CD4-positive, alpha-beta T cell treated with Interleukin-15 for 4 hours (primary cell): ENCODE measurements at regions not wholly inside any gene's neighbourhood (a gene's known extent, or its start where the extent isn't known, plus 50 kb on each side); places are given as distances from the start of the nearest gene placed in this dataset.
"Not testable (repeated sequence)": the region's sequence is repeated elsewhere in the genome, so short reads cannot be mapped to it uniquely, and the experiment has no call there.

Source experiments
- DNase-seq: peaks from one replicate; pipeline ENCODE4 v3.0.0-alpha.2; 2020; ENCODE audit warnings: low spot score

DNA sequence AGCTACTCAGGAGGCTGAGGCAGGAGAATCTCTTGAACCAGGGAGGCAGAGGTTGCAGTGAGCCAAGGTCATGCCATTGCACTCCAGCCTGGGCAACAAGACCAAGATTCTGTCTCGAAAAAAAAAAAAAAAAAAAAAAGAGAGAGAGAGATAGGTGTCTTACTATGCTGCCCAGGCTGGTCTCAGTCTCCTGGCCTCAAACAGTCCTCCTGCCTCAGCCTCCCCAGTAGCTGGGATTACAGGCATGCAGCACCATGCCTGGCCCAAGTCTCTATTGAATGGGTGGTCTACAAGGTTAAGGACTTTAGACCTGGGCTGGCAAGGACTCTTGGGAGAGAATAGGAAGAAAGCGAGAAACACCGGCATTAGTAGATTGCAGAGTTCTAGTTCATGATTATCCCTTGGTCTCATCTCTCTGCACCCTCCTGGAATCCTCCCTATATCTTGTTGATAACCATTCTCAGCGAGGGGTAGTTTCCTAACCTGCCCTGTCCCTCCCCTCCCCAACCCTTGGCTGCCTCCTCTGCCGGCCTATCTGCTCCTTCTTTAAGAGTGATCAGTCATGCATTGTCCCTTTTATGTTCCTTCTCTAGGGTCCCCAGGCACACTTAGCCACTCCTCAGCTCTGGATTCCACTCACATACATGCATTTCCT is 128.1 kb upstream of the MAP1LC3B2 start:
- DNase-seq: no peak

DNA sequence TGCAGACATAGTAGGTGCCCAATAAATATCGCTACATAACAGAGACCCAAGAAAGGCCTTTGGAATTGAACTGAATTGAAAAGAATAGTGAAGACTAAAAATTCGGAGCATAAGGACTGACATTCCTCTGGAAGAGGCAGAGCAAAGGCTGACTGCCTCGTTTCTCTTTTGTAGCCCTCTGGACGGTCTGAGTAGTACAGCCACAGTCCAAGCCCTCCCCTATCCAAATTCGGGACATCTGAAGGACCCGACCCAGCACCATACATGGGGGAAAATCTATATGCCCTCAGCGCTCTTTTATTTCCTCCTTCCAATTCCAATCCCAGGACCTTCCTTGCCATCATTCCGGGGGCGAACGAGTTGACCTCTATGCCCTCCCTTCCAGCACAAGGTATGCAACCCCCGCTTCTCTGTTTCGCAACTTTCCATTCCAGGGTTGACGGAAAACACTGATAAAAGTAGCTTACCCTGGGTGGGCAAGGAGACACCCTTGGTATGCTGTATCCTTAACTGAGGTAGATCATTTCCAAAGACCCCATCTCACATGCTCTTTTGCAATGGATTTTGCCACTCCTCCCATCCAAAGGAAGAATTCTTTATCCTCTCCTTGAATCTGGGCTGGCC is 127.4 kb upstream of the MAP1LC3B2 start:
- no peak for DNase-seq

- no peak for DNase-seq
Observed at GRCh38 chr12:116432314-116432750, 126.8 kb upstream of the MAP1LC3B2 start.

DNA sequence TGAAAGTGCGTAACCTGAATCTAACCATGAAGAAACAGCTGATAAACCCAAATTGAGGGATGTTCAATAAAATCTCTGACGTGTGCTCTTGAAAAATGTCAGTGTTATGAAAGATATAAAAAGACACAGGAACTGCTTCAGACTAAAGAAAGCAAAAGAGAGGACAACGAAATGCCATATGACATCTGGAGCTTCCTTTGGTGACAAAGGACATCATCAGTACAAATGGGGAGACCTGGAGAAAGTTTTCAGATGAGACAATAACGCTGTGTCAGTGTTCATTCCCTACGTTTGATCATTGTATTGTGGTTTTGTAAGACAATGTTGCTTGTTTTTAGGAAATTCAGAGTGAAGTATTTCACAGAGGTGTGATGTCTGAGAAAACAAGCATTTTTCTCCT is 125.9 kb upstream of the MAP1LC3B2 start:
- no peak for DNase-seq

DNA sequence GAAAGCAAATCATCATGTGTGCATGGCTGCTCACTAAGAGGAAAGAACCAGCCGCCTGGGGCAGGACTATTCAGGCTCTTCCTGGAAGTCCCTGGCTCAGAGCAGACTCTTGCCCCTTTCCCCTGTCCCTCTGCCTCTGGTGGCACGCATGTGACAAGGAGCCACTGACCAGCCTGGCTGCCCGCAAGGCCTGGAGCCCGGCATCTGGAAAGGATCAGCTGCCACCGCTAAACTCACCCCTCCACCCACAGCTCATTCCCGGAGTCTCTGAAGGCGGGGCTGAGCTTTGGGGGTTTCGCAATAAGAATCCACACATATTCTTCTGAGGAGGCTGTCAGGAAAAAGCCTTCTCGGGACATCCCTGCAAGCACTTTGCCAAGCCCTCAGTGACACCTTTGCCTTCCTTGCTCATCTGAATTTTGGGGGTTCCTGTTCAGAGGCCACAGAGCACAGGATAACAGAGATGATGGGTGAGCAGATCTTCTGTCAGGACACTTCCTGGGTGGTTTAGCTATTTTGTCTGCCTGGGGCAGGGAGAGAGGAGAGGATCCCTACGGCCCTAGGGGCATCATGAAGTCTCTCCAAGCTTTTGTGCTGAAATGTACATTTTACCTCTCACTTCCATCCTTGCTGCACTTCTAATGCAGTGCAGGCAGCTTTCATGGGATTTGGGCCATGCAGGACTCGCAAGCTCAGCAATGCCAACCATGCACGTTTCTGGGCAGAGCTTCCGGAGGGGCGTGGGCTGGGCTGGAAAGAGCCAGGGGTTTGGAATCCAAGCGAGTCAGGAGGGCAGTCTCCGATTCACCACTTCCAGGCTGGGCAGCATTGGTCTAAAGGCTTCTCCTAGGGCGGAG is 124.8 kb upstream of the MAP1LC3B2 start:
- no peak for DNase-seq

DNA sequence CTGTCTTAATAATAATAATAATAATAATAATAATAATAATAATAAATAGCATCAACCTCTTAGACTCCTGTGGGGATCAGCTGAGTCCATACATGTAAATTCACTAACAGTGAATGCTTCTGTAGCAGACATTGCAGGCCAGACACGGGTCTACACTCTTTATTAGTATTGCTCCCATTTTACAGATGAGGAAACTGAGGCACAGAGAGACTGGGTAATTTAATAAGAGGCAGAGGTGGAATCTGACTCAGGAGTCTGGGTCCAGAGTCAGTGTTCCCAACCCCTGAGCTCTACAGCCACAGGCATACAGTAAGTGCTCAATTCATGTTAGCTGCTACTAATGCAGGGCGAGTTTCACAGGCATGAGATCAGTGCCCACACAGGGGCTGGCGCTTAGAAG is 123.2 kb upstream of the MAP1LC3B2 start:
- no peak for DNase-seq

DNA sequence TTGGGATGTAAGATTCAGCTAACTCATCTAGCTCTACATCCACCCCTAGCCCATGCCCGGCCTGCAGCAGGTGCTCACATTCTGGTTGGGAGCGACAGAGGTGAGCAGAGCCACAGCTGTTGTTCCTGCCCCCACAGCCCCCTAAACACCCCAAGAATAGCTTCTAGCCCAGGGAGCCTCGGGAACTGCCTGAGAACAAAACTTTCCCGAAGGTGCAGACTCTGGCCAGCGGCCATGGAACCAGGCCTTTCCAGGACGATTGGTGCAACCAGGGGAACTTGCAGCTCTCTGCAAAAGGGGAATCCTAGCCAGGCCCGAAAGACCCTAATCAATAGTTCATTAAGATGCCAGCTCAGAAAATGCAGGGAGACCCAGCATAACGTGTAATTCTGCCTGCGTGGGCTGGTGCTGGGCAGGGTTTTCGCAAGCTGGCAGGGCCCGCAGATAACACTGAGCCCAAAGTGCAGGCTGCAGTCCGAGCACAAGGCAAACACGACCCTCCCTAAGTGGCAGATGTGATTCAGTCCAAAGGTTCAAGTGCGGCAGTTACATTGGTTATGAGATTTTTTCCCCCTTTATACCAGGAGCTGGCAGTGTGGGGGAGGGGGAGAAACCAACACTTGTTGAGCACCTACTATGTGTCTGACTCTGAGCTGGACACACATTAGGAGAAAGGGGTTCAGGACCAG is 122.5 kb upstream of the MAP1LC3B2 start:
- no peak for DNase-seq

DNA sequence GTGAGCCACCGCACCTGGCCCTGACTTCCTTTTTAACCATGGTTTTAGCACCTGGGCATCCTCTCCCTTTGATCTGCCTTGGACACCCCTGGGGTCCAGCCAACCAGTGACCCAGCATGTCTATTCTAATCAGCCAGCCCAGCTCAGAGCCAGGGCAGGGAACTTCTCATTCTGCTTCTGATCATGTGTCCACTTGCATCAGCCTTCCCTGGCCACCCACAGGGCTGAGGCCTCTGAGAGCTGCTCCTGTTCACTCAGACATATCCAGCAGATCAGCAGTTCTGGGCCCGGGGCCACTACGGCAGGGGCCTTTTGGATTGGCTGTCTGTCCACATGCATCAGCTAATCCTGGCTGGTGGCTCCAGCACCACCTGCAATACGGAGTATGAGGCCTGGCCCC is 117.9 kb upstream of the MAP1LC3B2 start:
- no peak for DNase-seq

DNA sequence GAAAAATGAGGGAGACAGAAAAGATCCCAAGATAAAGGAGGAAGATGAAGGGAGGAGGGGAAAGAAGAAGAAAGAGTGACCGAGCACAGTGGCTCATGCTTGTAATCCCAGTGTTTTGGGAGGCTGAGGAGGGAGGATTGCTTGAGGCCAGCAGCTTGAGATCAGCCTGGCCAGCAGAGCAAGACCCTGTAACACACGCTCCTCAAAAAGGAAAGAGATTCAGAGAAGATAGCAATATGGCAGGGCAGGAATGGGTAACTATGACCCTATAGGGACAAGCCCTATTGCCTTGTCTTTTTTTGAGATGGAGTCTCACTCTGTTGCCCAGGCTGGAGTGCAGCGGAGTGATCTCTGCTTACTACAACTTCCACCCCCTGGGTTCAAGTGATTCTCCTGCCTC is 116.9 kb upstream of the MAP1LC3B2 start:
- no peak for DNase-seq

DNA sequence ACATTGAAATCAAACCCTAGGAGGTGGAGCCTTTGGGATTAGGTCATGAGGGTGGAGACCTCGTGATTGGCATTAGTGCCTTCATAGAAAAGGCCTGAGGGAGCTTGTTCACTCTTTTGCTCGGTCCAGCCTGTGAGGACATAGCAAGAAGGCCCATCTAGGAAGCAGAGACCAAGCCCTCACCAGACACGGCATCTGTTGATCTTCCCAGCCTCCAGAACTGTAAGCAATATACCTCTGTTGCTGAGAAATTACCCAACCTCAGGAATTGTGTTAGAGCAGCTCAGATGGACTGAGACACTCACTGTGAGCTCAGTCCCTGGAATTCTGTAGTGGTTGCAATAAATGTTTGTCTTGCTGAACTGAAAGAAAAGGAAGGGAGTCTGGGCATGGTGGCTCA is 116.2 kb upstream of the MAP1LC3B2 start:
- DNase-seq: no peak

DNA sequence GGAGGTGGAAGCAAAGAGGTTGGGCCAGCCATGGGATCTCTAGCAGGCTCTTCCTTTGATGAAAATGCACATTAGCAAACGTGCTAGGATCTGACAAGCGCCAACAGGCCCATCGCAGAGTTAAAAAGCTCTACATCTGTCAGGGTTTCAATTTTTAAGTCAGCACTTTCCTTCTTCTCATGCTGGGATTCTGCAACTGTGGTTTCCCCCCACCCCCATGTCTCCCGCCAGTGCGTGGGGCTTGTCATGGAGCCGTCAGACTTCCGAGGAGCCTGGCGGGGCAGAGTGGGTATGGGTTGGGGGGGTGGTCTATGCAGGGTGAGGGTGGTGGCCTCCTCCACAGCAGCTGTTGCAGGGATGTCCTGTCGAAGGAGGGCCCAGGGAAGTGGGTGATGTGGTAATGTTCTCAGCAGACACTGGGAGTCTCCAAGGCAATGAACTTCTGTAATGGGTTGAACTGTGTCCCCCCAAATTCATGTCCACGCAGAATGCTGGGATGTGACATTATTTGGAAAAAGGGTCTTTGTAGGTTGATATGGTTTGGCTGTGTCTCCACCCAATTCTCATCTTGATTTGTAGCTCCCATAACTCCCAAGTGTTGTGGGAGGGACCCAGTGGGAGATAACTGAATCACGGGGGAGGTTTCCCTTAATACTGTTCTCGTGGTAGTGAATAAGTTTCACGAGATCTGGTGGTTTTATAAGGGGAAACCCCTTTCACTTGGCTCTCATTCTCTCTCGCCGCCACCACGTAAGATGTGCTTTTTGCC is 115.2 kb upstream of the MAP1LC3B2 start:
- no peak for DNase-seq

GRCh38 chr12:116444590-116444943 is 114.6 kb upstream of the MAP1LC3B2 start:
- no peak for DNase-seq

GRCh38 chr12:116448165-116448739 is 110.9 kb upstream of the MAP1LC3B2 start:
- DNase-seq: no peak

DNA sequence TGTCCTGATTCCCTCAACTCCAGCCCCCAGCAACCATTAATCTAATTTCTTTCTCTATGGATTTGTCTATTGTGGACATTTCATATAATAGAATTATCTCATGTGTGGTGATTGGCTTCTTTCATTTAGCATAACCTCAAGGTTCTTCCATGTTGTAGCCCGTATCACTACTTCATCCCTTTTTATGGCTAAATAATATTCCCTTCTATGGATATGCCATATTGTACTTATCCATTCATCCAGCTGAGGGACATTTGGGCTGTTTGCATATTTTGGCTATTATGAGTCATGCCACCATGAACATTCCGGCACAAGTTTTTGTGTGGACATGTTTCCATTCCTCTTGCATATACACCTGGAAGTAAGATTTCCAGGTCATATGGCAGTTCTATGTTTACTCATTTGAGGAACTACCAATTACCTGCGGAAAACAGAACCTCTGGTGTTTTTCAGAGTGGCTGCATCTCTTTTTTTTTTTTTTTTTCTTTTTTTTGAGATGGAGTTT is 108.7 kb upstream of the MAP1LC3B2 start:
- no peak for DNase-seq

- DNase-seq: not testable (repeated sequence)
Observed at GRCh38 chr12:116452975-116453374, 106.2 kb upstream of the MAP1LC3B2 start.

GRCh38 chr12:116453631-116454030 is 105.5 kb upstream of the MAP1LC3B2 start:
- no peak for DNase-seq

- no peak for DNase-seq
Observed at GRCh38 chr12:116454076-116454475, 105.1 kb upstream of the MAP1LC3B2 start.

- no peak for DNase-seq
Observed at GRCh38 chr12:116454950-116455447, 104.2 kb upstream of the MAP1LC3B2 start.

GRCh38 chr12:116455540-116456329 is 103.4 kb upstream of the MAP1LC3B2 start:
- no peak for DNase-seq
